ENCODE measurements at regions not wholly inside any gene's neighbourhood (a gene's known extent, or its start where the extent isn't known, plus 50 kb on each side); places are given as distances from the start of the nearest gene placed in this dataset.
"Not testable (repeated sequence)": the region's sequence is repeated elsewhere in the genome, so short reads cannot be mapped to it uniquely, and the experiment has no call there.

DNA sequence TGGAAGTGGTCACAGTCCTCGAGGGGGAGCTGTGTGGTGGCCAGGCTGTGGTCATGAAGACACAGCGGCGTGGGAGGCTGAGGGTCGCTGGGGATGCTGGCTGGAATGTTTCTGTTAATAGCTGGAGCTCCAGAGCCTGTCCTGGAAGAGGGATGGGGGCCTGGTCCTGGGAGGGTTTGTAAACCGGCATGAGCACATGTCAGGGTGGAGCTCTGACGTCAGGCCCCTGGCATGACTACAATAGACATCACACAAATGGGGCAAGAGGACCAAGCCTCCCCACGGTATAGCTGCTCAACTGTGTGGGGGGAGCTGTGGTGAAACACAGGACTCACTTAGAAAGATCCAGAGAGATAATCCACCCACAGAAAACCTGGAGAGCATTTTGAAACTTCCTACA, 121.4 kb upstream of the FAM20C start:
- H3K36me3 Mint-ChIP-seq (ENCODE audit: low read depth); H3K4me1 Mint-ChIP-seq (ENCODE audit: low read depth); H3K4me3 Mint-ChIP-seq; H3K27ac Mint-ChIP-seq; H3K9me3 Mint-ChIP-seq; H3K27me3 Mint-ChIP-seq: not testable (repeated sequence)

DNA sequence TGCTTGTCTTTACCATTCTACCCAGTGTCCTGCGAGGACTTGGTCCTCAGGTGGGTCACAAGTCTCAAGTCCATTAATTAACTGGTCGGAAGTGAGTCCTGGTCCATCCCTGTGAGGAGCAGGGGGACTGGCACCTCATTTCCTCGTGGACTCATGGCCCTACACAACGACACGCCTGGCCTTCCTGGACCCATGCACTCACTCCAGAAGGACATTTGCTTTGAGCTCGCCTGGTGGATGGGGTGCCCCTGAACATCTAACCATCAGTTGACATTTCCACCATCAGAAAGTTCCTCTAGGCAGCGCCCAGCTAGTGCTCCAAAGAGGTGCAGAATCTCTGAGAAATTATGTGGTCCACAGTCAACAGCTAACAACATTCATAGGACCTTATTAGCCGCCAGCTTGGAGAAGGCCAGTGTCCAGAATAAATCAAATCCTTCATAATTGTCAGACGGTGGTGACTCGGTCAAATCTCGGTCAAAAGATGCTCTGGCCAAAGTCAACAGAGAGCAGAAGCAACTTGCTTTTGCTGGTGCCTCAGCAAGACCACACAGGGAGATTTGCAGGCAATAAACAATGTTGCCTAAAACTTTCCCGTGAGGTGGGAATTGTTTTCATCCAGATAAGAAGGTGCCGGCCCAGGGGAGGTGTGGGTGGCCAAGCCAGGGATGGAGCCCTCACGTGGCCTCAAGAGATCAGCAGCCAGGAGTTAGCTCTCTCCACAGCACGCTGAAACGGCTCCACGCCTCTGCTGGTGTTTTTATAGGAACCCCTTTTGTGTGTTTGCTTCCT, 119.9 kb upstream of the FAM20C start:
- not testable (repeated sequence) for H3K27ac Mint-ChIP-seq; H3K4me3 Mint-ChIP-seq; H3K36me3 Mint-ChIP-seq (ENCODE audit: low read depth); H3K4me1 Mint-ChIP-seq (ENCODE audit: low read depth); H3K9me3 Mint-ChIP-seq; H3K27me3 Mint-ChIP-seq

DNA sequence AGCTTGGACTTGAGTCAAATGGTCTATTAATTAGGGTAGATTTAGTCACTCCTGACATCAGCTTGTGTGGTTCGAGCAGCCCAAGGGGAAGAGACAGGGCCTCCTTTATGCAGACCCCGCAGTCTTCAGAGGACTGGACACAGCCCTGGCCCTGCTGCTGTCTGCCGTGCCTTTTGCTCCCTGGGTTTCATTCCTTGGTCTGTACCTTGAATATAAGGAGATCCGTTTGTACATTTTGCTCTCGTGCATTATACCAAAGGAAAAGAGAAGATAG, 119.4 kb upstream of the FAM20C start:
- not testable (repeated sequence) for H3K4me1 Mint-ChIP-seq (ENCODE audit: low read depth); H3K27me3 Mint-ChIP-seq; H3K27ac Mint-ChIP-seq; H3K36me3 Mint-ChIP-seq (ENCODE audit: low read depth); H3K9me3 Mint-ChIP-seq; H3K4me3 Mint-ChIP-seq

DNA sequence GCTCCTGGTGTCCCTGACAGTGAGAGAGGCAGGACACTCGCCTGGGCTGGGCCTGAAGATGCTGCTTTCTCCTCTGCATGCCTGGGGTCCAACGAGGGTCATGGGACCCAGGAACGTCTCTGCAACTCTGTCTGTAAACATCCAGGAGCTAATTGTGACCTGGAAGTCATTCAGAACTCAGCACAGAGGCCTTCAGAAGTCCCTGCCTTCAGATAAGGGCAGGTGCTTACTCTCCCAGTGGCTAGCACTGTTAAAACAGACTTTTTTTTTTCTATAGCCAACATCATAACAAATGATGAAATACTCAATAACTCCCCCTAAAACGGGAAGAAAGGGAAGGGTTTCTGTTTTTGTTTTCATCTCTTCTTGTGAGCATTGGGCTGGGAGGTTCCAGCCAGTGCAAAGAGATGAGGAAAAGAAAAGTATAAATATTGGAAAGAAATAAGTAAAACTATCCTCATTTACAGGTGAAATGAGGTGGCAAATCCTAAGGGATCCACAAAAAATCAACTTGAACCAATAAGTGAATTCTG, 118.3 kb upstream of the FAM20C start:
- not testable (repeated sequence) for H3K9me3 Mint-ChIP-seq; H3K27ac Mint-ChIP-seq; H3K4me3 Mint-ChIP-seq; H3K27me3 Mint-ChIP-seq; H3K36me3 Mint-ChIP-seq (ENCODE audit: low read depth); H3K4me1 Mint-ChIP-seq (ENCODE audit: low read depth)

DNA sequence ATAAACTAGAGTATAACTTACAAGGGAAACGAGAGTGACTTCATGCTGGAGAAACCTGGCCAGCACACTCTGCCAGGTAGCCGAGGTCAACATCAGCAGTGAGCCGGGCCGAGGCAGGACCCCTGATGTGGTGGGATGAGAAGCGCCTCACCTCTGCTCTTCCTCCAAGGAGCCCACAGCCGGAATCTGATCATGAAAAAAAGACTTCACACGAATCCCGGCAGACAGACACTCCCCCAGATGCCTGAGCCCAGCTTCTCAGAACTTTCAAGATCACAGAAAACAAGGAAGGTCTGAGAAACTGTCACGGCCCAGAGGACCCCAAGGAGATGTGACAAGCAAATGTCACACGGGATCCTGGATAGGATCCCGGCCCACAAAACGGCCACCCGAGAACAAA, 116.9 kb upstream of the FAM20C start:
- H3K36me3 Mint-ChIP-seq (ENCODE audit: low read depth); H3K27me3 Mint-ChIP-seq; H3K4me1 Mint-ChIP-seq (ENCODE audit: low read depth); H3K9me3 Mint-ChIP-seq; H3K4me3 Mint-ChIP-seq; H3K27ac Mint-ChIP-seq: not testable (repeated sequence)

DNA sequence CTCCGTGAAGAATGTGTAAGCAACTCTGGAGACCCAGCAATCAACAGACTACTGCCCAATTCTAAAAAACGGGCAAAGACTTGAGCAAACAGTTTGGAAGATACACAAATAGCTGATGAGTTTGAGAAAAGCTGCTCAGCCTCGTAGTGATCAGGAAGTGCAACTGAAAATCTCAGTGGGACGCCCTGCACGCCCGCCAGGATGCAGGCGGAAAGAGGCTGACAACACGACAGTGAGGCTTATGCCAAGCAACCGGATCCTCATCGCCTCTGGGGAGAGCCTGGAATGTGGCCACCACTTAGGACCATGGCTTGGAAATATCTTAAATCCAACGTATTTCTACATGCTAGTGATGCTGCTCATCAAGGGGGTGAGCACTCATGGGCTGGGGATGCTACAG, 116.2 kb upstream of the FAM20C start:
- H3K4me1 Mint-ChIP-seq (ENCODE audit: low read depth); H3K9me3 Mint-ChIP-seq; H3K36me3 Mint-ChIP-seq (ENCODE audit: low read depth); H3K4me3 Mint-ChIP-seq; H3K27me3 Mint-ChIP-seq; H3K27ac Mint-ChIP-seq: not testable (repeated sequence)

DNA sequence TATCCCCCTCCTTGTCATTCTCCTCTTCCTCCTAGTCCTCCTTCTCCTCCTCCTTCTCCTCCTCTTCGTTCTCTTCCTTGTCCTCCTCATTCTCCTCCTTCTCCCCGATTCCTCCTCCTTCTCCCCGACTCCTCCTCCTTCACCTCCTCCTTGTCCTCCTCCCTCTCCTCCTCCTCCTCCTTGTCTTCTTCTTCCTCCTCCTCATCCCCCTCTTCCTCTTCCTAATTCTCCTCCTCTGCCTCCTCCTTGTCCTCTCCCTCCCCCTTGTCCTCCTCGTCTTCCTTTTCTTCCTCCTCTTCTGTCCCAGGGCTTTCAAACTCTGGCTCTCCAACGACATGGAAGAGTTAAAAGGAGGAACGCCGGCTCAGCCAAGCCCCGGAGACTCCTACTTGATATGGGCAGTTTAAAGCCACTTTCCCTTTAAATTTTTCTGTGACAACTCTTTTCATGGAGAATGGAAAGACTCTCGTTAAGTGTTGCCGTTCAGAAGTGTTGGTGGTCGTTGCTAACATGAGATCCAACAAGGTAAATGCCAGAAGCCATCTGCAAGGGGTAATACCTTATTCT, 115.5 kb upstream of the FAM20C start:
- not testable (repeated sequence) for H3K27ac Mint-ChIP-seq; H3K36me3 Mint-ChIP-seq (ENCODE audit: low read depth); H3K27me3 Mint-ChIP-seq; H3K9me3 Mint-ChIP-seq; H3K4me3 Mint-ChIP-seq; H3K4me1 Mint-ChIP-seq (ENCODE audit: low read depth)

DNA sequence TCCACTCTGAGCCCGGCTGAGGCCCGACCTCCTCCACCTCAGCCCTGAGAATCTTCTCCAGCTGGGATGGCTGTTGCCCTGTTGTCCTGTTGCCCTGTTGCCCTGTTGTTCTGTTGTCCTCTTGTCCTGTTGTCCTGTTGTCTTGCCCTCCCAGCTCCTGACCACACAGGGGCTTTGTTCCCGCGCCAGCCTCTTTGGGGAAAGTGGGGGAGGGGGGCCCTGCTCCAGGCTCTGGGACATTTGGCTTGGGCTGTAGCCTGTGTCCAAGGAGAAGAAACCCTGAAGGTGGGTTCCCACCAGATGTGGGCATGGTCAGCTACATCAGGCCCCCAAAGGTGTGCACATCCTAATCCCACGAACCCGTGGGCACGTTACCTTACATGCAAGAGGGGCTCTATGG, 113.5 kb upstream of the FAM20C start:
- not testable (repeated sequence) for H3K4me3 Mint-ChIP-seq; H3K36me3 Mint-ChIP-seq (ENCODE audit: low read depth); H3K27ac Mint-ChIP-seq; H3K27me3 Mint-ChIP-seq; H3K4me1 Mint-ChIP-seq (ENCODE audit: low read depth); H3K9me3 Mint-ChIP-seq

DNA sequence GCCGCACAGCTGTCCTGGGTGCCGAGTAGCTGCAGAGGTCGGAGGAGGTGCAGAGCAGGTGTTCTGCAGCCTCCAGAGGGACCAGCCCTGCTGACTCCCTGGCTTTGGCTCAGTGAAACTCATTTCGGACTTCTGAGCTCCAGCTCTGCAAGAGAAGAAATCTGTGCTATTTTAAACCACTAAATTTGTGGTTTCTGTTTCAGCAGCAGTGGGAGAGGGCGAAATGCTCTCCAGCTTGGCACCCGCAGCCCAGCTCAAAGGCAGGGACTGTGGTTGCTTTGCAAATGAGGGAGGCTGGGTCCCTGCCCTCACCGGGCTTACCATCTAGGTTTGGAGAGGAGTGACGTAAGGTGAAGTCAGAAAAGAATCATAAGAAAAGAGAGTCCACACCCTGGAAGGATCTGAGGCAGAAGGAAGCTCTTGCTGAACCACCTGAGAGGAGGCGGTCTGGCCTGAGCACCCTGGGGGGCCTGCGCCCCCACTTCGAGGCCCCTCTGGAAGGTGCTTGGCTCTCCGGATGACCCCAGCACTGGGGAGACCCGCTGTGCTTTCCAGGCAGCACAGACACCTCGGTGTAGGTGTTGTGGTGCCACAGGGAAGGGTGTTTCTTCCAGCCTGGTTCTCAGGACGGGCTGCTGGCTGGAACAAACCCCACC, 112.8 kb upstream of the FAM20C start:
- H3K9me3 Mint-ChIP-seq; H3K36me3 Mint-ChIP-seq (ENCODE audit: low read depth); H3K4me3 Mint-ChIP-seq; H3K27me3 Mint-ChIP-seq; H3K4me1 Mint-ChIP-seq (ENCODE audit: low read depth); H3K27ac Mint-ChIP-seq: not testable (repeated sequence)

DNA sequence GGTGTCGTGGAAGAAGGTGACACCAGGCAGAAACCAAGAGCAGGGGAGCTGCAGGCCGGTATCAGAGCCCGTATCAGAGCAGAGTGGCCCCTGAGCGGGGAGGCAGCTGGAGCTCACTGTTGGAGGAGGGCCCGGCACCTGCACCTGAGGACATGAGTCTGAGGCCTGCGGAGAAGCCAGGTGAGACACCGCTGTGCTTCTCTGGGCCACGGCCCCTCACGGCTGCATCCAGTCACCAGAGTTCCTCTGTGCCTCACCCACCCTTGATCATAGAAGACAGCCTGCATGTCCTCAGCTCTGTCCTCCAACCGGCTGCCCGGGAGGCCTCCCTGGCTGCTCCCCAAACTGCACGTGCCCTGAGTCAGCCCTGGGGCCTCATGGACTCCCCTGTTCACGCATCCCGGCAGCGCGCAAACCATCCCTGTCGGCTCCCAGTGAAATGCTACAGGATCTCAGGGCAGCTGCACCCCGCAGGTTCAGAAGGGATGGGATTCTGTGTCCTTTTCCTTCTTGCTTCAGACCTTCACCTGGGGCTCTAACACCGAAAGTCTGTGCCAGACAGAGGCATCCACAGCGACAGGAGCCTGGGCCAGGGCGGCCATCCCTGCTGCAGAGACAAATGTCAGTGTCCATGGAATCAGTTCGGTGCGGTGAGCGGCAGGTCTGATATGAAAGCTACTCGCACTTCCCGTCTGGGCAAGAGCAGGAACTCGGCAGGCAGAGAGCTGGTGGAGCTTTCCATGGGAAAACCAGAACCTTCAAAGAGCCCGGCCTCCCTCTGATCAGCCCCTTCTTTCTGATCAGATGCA, 111.9 kb upstream of the FAM20C start:
- no peaks in the 10 kb centered on the region for H3K36me3 Mint-ChIP-seq (ENCODE audit: low read depth)
- H3K4me3 Mint-ChIP-seq = no peak overlapping the region
- H3K27ac Mint-ChIP-seq = no peak overlapping the region
- no peaks in the 10 kb centered on the region for H3K4me1 Mint-ChIP-seq (ENCODE audit: low read depth)
- no peaks in the 10 kb centered on the region for H3K27me3 Mint-ChIP-seq
- no peaks in the 10 kb centered on the region for H3K9me3 Mint-ChIP-seq

DNA sequence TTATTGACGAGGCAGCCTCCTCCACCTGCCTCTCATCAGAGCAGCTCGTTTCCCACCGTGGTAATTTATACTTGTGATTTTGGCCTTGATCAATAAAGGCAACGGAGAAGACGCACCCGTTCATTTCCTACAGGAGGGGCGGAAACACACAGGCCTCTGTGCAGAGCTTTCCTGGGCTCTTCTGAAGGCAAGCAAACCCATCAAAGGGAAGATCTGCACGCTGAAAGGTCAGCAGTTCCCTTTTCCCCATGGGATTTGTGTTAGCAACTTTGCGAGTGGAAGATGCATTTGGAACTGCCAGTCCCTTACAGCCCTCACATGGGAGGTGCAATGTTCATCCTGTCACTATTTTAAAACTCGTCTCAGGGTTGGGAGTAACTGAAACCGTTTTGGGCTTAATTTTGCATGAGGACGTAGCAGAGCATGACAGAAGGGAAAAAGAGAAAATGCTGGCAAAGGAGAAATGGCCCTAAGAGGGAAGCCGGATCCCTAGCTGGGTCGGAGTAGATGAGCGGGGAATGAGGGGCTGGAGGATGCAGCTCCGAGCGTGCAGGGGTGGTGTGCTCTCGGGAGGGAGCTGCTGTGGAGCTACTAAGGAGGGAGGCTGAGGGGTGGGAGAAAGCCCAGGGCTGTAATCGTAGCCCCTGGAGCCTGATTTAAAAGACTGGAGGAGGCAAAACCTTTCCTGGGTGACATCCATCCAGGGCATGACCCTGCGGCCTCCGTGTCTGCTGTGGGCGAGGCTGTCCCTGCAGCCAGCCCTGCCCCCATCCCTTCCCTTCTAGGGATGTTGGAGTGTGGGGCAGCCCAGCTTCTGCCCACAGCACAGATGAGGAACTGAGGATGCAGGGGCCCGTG, 111.1 kb upstream of the FAM20C start:
- no peaks in the 10 kb centered on the region for H3K4me1 Mint-ChIP-seq (ENCODE audit: low read depth)
- H3K4me3 Mint-ChIP-seq = no peak overlapping the region
- no peaks in the 10 kb centered on the region for H3K36me3 Mint-ChIP-seq (ENCODE audit: low read depth)
- H3K9me3 Mint-ChIP-seq = no peaks in the 10 kb centered on the region
- no peaks in the 10 kb centered on the region for H3K27me3 Mint-ChIP-seq
- no peak overlapping the region for H3K27ac Mint-ChIP-seq

DNA sequence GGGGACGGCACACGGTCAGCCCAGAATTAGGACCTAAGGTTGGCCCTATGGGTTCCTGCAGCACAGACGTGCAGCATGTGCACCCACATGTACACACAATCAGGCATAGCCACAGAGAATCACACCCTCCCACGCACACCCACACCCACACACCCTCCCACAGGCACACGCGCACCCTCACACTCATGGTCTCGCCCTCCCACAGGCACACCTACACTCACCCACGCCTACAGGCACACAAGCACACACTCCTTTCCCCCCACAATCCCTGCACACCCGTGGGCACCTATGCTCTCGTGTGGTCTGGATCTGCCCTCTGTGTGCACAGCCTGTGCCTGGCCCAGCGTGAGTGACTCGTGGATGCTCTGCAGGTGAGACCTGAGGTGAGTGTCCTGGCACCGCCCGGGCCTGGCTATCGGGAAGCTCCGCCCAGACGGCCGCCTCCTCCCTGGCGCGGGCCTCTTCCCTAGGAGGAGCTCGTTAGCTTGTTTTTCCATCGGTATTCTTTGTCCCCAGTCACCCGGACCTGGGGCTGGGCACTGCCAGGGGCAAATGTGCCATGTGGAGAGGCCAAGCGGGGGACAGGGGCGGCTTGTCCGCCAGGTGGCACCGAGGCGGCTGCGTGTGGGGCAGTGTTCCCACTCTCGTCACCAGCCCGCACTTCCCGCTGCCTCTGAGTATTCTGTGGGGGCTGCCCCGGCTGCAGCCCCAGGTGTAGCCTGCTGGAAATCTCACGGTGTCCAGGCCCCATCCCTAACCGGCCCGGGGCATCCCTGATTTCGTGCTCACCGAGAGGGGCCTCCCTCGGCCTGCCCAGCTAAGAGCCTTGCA, 110.2 kb upstream of the FAM20C start:
- Mint-ChIP-seq H3K4me1 (ENCODE audit: low read depth) (no peaks in the 10 kb centered on the region), H3K27me3 (no peaks in the 10 kb centered on the region), H3K27ac (no peak overlapping the region)

DNA sequence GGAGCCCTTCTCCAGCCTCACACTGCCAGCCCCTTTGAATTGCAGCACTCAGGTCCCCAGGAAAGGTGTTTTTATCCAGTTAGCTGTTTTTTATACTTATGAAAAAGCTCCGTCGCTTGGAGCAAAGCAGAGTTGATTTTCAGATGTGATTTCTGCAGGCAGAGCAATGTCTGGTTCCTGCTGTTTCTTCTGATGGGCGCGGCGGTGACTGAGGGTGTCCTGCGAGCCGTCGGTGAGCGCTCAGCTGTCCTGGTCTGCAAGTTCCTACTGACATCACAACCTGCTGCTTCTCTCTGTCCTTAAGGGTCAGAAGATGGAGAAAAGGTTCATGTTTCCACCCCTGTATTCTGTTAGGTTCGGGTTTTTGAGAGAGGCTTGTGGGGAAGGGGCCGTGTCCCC, 109.6 kb upstream of the FAM20C start:
- Mint-ChIP-seq H3K4me1 (ENCODE audit: low read depth) (no peaks in the 10 kb centered on the region), H3K36me3 (ENCODE audit: low read depth) (no peaks in the 10 kb centered on the region), H3K27me3 (no peaks in the 10 kb centered on the region), H3K9me3 (no peaks in the 10 kb centered on the region), H3K27ac (no peak overlapping the region), H3K4me3 (no peak overlapping the region)

More for the DNA sequence above, 110.2 kb upstream of the FAM20C start:
- Mint-ChIP-seq H3K4me3 (no peak overlapping the region), H3K9me3 (no peaks in the 10 kb centered on the region), H3K36me3 (ENCODE audit: low read depth) (no peaks in the 10 kb centered on the region)

DNA sequence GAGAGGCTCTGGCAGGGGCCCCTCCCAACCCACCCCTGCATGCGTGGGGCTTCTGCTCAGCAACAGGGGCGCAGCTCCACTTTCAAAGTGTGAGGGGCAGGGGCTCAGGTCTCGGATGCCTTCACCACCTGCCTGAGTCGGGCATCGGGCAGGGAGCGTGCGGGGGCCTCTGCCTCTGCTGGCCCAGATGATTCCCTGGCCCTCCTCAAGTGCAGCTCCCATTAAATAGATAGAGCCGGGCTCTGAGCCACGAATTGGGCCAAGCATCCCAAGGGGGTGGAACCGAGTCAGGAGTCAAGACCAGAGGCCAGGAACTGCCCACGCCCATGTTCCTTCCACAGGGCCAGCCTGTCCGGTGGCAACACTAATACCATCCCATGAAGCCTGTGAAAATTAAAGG, 108.9 kb upstream of the FAM20C start:
- no peak overlapping the region for H3K27ac Mint-ChIP-seq
- no peaks in the 10 kb centered on the region for H3K9me3 Mint-ChIP-seq
- H3K36me3 Mint-ChIP-seq (ENCODE audit: low read depth) = no peaks in the 10 kb centered on the region
- H3K4me3 Mint-ChIP-seq = no peak overlapping the region
- no peaks in the 10 kb centered on the region for H3K4me1 Mint-ChIP-seq (ENCODE audit: low read depth)
- H3K27me3 Mint-ChIP-seq = no peaks in the 10 kb centered on the region

Measured in stimulated activated naive CD8-positive, alpha-beta T cell treated with anti-CD3 and anti-CD28 coated beads, Interleukin-15, Interleukin-2, amounts not matched to agents 100 ng/mL and 50 ng/mL, for 24 hours (primary cell).